C4-2B (cell line): ENCODE measurements at regions not wholly inside any gene's neighbourhood (a gene's known extent, or its start where the extent isn't known, plus 50 kb on each side); places are given as distances from the start of the nearest gene placed in this dataset.
"Not testable (repeated sequence)": the region's sequence is repeated elsewhere in the genome, so short reads cannot be mapped to it uniquely, and the experiment has no call there.

Source experiments
- CTCF ChIP-seq: fragments of 450-650 bp; conservative IDR thresholded peaks from 2 replicates; pipeline ENCODE4 v1.5.1; 2017; ENCODE audit warnings: mild to moderate bottlenecking
- ZFX ChIP-seq: fragments of 450-650 bp; IDR thresholded peaks from 2 replicates; pipeline ENCODE4 v1.6.1; 2017

GRCh38 chr1:219070395-219070794, 103.3 kb upstream of the LYPLAL1 start:
- TF ChIP-seq CTCF, ZFX: not testable (repeated sequence)
